ENCODE measurements at regions not wholly inside any gene's neighbourhood (a gene's known extent, or its start where the extent isn't known, plus 50 kb on each side); places are given as distances from the start of the nearest gene placed in this dataset.

DNA sequence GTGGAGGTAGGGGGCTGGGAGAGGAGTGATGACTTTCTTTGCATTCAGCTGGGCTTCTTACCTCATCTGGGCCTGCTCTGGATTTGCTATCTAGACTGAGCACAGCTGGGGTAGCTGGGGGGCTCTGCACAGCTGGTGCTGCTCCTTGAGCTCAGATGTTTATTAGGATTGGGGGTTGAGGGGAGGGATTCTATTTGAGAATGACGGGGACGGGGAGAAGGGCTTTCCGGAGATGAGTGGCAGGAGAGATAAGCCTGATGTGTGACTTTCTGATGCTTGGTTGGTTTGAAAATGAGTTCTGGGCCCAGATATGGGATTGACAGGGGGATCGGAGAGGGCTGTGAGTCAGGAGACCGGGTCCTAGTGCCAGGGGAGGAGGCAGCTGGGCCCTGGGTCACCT lies 146.1 kb upstream of the CSF3R start (continued):
- TF ChIP-seq EP300 (IDR thresholded peaks at IDR 0.05) (no peak), NPAS2 (CRISPR knock-in tag; IDR thresholded peaks at IDR 0.05; ENCODE audit: borderline replicate concordance) (no peak), RAD21 (conservative IDR thresholded peaks at IDR 0.05 in 1 of 2, IDR thresholded peaks at IDR 0.05 in 1 of 2) (no peak), MAFK (IDR thresholded peaks at IDR 0.05; ENCODE audit: partially characterized antibody) (no peak), RFX5 (IDR thresholded peaks at IDR 0.05) (no peak)

DNA sequence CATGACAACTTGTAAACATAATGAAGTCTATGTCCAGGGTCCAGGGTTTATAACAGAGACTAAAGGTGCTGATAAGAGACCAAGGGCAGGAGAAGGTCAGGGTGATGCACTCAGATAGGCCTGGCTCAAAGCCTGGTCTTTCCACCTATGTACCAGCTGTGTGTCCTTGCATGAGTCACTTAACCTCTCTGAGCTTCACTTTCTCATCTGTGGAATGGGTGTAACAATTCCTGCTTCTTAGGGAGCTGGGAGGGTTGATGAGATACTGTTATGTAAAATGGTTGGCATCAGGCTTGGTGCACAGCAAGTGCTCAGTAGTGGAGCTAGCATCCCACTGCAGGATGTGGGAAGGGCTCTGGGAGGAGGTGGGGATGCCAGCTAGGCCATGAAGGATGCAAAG lies 143.7 kb upstream of the CSF3R start:
- no peaks in the 10 kb centered on the region; the same call in 2 of the 3 replicates for H3K9me3 ChIP-seq
- no peak overlapping the region for H3K4me3 ChIP-seq
- TF ChIP-seq NFE2L2 (conservative IDR thresholded peaks at IDR 0.05; ENCODE audit: low read length) (no peak), CHD4 (IDR thresholded peaks at IDR 0.05; ENCODE audit: borderline replicate concordance) (no peak), MYC (IDR thresholded peaks at IDR 0.05; ENCODE audit: borderline replicate concordance, low read length) (no peak), EHF (CRISPR knock-in tag; IDR thresholded peaks at IDR 0.05) (no peak), CHD2 (IDR thresholded peaks at IDR 0.05; ENCODE audit: low read length, partially characterized antibody) (no peak), MAFK (IDR thresholded peaks at IDR 0.05; ENCODE audit: partially characterized antibody) (no peak), PHF8 (IDR thresholded peaks at IDR 0.05; ENCODE audit: borderline replicate concordance, low read depth) (no peak)
- FAIRE-seq, result no peak
- DNase-seq (ENCODE audit: low read depth in 1 of 2, low spot score in 1 of 2), result no peak
- CTCF ChIA-PET, result interaction anchor here (1.6 kb wide), 1 partner anchor 10 kb away, joined by 4 read pairs; no protein-coding TSS in a partner anchor
- no peak for ATAC-seq
- H3K4me2 ChIP-seq, result no peak overlapping the region
- POLR2A ChIA-PET, result no interaction called here
- H3K4me1 ChIP-seq, result no peaks in the 10 kb centered on the region
- no peak overlapping the region for H3K27ac ChIP-seq

DNA sequence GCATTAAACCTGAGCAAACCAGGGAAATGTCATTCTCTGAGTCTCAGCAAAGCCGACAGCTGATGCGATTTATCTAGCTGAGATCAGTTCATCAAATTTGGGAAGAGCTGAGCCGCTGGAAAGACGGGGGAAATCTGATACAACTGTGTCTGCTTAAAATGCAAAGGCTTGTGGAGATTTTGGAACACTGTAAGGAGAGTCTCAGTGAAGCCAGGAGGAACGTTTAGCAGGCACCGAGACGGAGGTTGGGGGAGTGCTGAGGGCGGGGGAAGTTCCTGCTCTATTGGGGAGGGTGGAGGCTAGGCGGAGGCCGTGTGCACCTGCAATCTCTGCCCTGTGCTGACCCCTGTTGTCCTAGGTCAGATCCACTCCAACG lies 143.2 kb upstream of the CSF3R start:
- ATAC-seq (no peak), FAIRE-seq (no peak), DNase-seq (ENCODE audit: low read depth in 1 of 2, low spot score in 1 of 2) (no peak)
- Histone ChIP-seq H3K27ac (no peak overlapping the region), H3K9me3 (no peaks in the 10 kb centered on the region; the same call in 2 of the 3 replicates), H3K4me1 (no peaks in the 10 kb centered on the region), H3K4me2 (no peak overlapping the region), H3K4me3 (no peak overlapping the region)
- no peak for TF ChIP-seq EHF (CRISPR knock-in tag; IDR thresholded peaks at IDR 0.05)
- no peak for TF ChIP-seq EHMT2 (IDR thresholded peaks at IDR 0.05; ENCODE audit: low read depth)
- no peak for TF ChIP-seq TP53 (CRISPR knock-in tag; IDR thresholded peaks at IDR 0.05)
- TF ChIP-seq RCOR1 (IDR thresholded peaks at IDR 0.05; ENCODE audit: low read depth, low read length), result no peak
- TF ChIP-seq MAZ (IDR thresholded peaks at IDR 0.05; ENCODE audit: borderline replicate concordance, low read depth, low read length), result no peak
- TF ChIP-seq, protein P1, sequence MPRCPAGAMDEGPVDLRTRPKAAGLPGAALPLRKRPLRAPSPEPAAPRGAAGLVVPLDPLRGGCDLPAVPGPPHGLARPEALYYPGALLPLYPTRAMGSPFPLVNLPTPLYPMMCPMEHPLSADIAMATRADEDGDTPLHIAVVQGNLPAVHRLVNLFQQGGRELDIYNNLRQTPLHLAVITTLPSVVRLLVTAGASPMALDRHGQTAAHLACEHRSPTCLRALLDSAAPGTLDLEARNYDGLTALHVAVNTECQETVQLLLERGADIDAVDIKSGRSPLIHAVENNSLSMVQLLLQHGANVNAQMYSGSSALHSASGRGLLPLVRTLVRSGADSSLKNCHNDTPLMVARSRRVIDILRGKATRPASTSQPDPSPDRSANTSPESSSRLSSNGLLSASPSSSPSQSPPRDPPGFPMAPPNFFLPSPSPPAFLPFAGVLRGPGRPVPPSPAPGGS (IDR thresholded peaks at IDR 0.05), result no peak
- TF ChIP-seq MAFK (IDR thresholded peaks at IDR 0.05; ENCODE audit: partially characterized antibody), result no peak
- TF ChIP-seq, protein P2, sequence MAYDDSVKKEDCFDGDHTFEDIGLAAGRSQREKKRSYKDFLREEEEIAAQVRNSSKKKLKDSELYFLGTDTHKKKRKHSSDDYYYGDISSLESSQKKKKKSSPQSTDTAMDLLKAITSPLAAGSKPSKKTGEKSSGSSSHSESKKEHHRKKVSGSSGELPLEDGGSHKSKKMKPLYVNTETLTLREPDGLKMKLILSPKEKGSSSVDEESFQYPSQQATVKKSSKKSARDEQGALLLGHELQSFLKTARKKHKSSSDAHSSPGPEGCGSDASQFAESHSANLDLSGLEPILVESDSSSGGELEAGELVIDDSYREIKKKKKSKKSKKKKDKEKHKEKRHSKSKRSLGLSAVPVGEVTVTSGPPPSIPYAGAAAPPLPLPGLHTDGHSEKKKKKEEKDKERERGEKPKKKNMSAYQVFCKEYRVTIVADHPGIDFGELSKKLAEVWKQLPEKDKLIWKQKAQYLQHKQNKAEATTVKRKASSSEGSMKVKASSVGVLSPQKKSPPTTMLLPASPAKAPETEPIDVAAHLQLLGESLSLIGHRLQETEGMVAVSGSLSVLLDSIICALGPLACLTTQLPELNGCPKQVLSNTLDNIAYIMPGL (CRISPR knock-in tag; IDR thresholded peaks at IDR 0.05; ENCODE audit: borderline replicate concordance), result no peak
- TF ChIP-seq CEBPB (IDR thresholded peaks at IDR 0.05), result no peak
- no peak for TF ChIP-seq JUN (IDR thresholded peaks at IDR 0.05)
- no peak for TF ChIP-seq MYC (IDR thresholded peaks at IDR 0.05; ENCODE audit: borderline replicate concordance, low read length)
- TF ChIP-seq CHD2 (IDR thresholded peaks at IDR 0.05; ENCODE audit: low read length, partially characterized antibody), result no peak
- TF ChIP-seq RAD21 (conservative IDR thresholded peaks at IDR 0.05 in 1 of 2, IDR thresholded peaks at IDR 0.05 in 1 of 2), result no peak
- no peak for TF ChIP-seq NFE2L2 (conservative IDR thresholded peaks at IDR 0.05; ENCODE audit: low read length)
- no peak for TF ChIP-seq CBX8 (IDR thresholded peaks at IDR 0.05)
- TF ChIP-seq NR3C1 (IDR thresholded peaks at IDR 0.05), result no peak
- no peak for TF ChIP-seq TFCP2L1 (CRISPR knock-in tag; IDR thresholded peaks at IDR 0.05)
- no peak for TF ChIP-seq GATA3 (IDR thresholded peaks at IDR 0.05; ENCODE audit: borderline replicate concordance)
- TF ChIP-seq, protein P3, sequence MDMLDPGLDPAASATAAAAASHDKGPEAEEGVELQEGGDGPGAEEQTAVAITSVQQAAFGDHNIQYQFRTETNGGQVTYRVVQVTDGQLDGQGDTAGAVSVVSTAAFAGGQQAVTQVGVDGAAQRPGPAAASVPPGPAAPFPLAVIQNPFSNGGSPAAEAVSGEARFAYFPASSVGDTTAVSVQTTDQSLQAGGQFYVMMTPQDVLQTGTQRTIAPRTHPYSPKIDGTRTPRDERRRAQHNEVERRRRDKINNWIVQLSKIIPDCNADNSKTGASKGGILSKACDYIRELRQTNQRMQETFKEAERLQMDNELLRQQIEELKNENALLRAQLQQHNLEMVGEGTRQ (IDR thresholded peaks at IDR 0.05), result no peak
- TF ChIP-seq, protein P4, sequence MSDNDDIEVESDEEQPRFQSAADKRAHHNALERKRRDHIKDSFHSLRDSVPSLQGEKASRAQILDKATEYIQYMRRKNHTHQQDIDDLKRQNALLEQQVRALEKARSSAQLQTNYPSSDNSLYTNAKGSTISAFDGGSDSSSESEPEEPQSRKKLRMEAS (IDR thresholded peaks at IDR 0.05), result no peak
- ChIA-PET CTCF (interaction anchor here (1.6 kb wide), 1 partner anchor 10 kb away, joined by 4 read pairs; no protein-coding TSS in a partner anchor), POLR2A (no interaction called here)
- WGBS (ENCODE audit: missing lambda C conversion rate), result 19% methylated on average over 11 of the region's 11 CpGs

All from A549 (cell line).